HEK293 (cell line): ENCODE measurements at regions not wholly inside any gene's neighbourhood (a gene's known extent, or its start where the extent isn't known, plus 50 kb on each side); places are given as distances from the start of the nearest gene placed in this dataset.

ENCODE experiments used
- CTCF ChIA-PET: fragments of 350-600 bp; formaldehyde crosslinking; extraction: SDS; loops from one replicate; lab custom pipeline; 2021; ENCODE audit warnings: antibody characterized with exemption; lab: Yijun Ruan, JAX
- POLR2A ChIA-PET: fragments of 300-600 bp; formaldehyde crosslinking; extraction: SDS; loops from one replicate; lab custom pipeline; 2020; ENCODE audit warnings: antibody characterized with exemption, inconsistent platforms; lab: Yijun Ruan, JAX
- H3K27ac ChIP-seq: fragments of 200-500 bp; sonication (Bioruptor generic); 2 replicates; pipeline ENCODE4 v1.5.1; 2014; ENCODE audit warnings: low read depth, low read length, control low read depth, inconsistent platforms; ENCODE audit errors: extremely low read depth
- H3K36me3 ChIP-seq, 2 experiments: fragments of 200-500 bp in 1 of 2; sonication (Bioruptor generic) in 1 of 2; 1 replicate in 1 of 2; 2 replicates in 1 of 2; pipeline ENCODE4 v1.5.1; 2014 to 2017; ENCODE audit warnings: inconsistent platforms in 2 of 2, low read length in 2 of 2; ENCODE audit not compliant: control insufficient read depth in 2 of 2, insufficient read depth in 1 of 2
- H3K4me1 ChIP-seq: fragments of 200-500 bp; sonication (Bioruptor generic); 2 replicates; pipeline ENCODE4 v1.5.1; 2014; ENCODE audit warnings: mild to moderate bottlenecking, low read length, inconsistent platforms; ENCODE audit not compliant: control insufficient read depth, insufficient read depth
- H3K4me3 ChIP-seq: 2 replicates; pipeline ENCODE4 v1.5.1; 2011; ENCODE audit warnings: low read depth, mild to moderate bottlenecking, control low read depth, low read length, moderate library complexity
- H3K9me3 ChIP-seq: fragments of 200-500 bp; sonication (Bioruptor generic); 2 replicates; pipeline ENCODE4 v1.5.1; 2014; ENCODE audit warnings: low read depth, low read length, inconsistent platforms; ENCODE audit not compliant: control insufficient read depth, insufficient read depth
- BCL11B ChIP-seq: fragments of 450-650 bp; formaldehyde crosslinking; IDR thresholded peaks from 2 replicates; pipeline ENCODE4 v1.5.1; 2016; ENCODE audit warnings: low read depth, missing biosample characterization, missing genetic modification characterization
- OVOL3 ChIP-seq: fragments of 450-650 bp; formaldehyde crosslinking; IDR thresholded peaks from 2 replicates; pipeline ENCODE4 v1.5.1; 2016; ENCODE audit warnings: missing biosample characterization, missing genetic modification characterization
- PBX3 ChIP-seq: sonication (generic); formaldehyde crosslinking; IDR thresholded peaks from 2 replicates; pipeline ENCODE4 v1.8.1; 2022; ENCODE audit warnings: mild to moderate bottlenecking, moderate library complexity, missing genetic modification reagents
- PRDM2 ChIP-seq: fragments of 450-650 bp; formaldehyde crosslinking; IDR thresholded peaks from 2 replicates; pipeline ENCODE4 v1.5.1; 2016; ENCODE audit warnings: missing biosample characterization, missing genetic modification characterization, borderline replicate concordance
- REST ChIP-seq: fragments of 450-650 bp; formaldehyde crosslinking; IDR thresholded peaks from 2 replicates; pipeline ENCODE4 v1.5.1; 2016; ENCODE audit warnings: missing biosample characterization, missing genetic modification characterization
- SP7 ChIP-seq: fragments of 450-650 bp; formaldehyde crosslinking; IDR thresholded peaks from 2 replicates; pipeline ENCODE4 v1.5.1; 2016; ENCODE audit warnings: missing biosample characterization, missing genetic modification characterization
- ZBTB1 ChIP-seq: fragments of 450-650 bp; formaldehyde crosslinking; IDR thresholded peaks from 2 replicates; pipeline ENCODE4 v1.5.1; 2016; ENCODE audit warnings: missing biosample characterization, missing genetic modification characterization
- ZBTB48 ChIP-seq: fragments of 450-650 bp; formaldehyde crosslinking; IDR thresholded peaks from 2 replicates; pipeline ENCODE4 v1.5.1; 2016; ENCODE audit warnings: missing biosample characterization, missing genetic modification characterization
- ZEB2 ChIP-seq: fragments of 450-650 bp; formaldehyde crosslinking; IDR thresholded peaks from 2 replicates; pipeline ENCODE4 v1.5.1; 2016; ENCODE audit warnings: missing biosample characterization, missing genetic modification characterization
- ZNF121 ChIP-seq: fragments of 450-650 bp; formaldehyde crosslinking; IDR thresholded peaks from 2 replicates; pipeline ENCODE4 v1.5.1; 2016; ENCODE audit warnings: missing biosample characterization, missing genetic modification characterization
- ZNF18 ChIP-seq: fragments of 450-650 bp; formaldehyde crosslinking; IDR thresholded peaks from 2 replicates; pipeline ENCODE4 v1.5.1; 2016; ENCODE audit warnings: missing biosample characterization, missing genetic modification characterization
- ZNF19 ChIP-seq: fragments of 450-650 bp; formaldehyde crosslinking; IDR thresholded peaks from 2 replicates; pipeline ENCODE4; 2016; ENCODE audit warnings: missing biosample characterization, missing genetic modification characterization, low read depth
- ZNF202 ChIP-seq: fragments of 450-650 bp; formaldehyde crosslinking; IDR thresholded peaks from 2 replicates; pipeline ENCODE4 v1.5.1; 2016; ENCODE audit warnings: missing biosample characterization, missing genetic modification characterization, borderline replicate concordance
- ZNF239 ChIP-seq: fragments of 450-650 bp; formaldehyde crosslinking; IDR thresholded peaks from 2 replicates; pipeline ENCODE4 v1.5.1; 2016; ENCODE audit warnings: missing biosample characterization, missing genetic modification characterization
- ZNF366 ChIP-seq: fragments of 450-650 bp; formaldehyde crosslinking; conservative IDR thresholded peaks from 2 replicates; pipeline ENCODE4 v1.5.1; 2016; ENCODE audit warnings: missing biosample characterization, missing genetic modification characterization
- ZNF404 ChIP-seq: fragments of 450-650 bp; formaldehyde crosslinking; IDR thresholded peaks from 2 replicates; pipeline ENCODE4 v1.5.1; 2017; ENCODE audit warnings: missing biosample characterization, missing genetic modification characterization
- ZNF670 ChIP-seq: fragments of 450-650 bp; formaldehyde crosslinking; IDR thresholded peaks from 2 replicates; pipeline ENCODE4 v1.5.1; 2016; ENCODE audit warnings: missing biosample characterization, missing genetic modification characterization, low read depth
- ZNF701 ChIP-seq: fragments of 450-650 bp; formaldehyde crosslinking; IDR thresholded peaks from 2 replicates; pipeline ENCODE4 v1.5.1; 2016; ENCODE audit warnings: missing biosample characterization, missing genetic modification characterization
- ZNF76 ChIP-seq: fragments of 450-650 bp; formaldehyde crosslinking; IDR thresholded peaks from 2 replicates; pipeline ENCODE4; 2016; ENCODE audit warnings: low read depth, missing biosample characterization, missing genetic modification characterization, borderline replicate concordance

- Histone ChIP-seq H3K4me1 (no peaks in the 10 kb centered on the region), H3K9me3 (no peaks in the 10 kb centered on the region), H3K4me3 (no peak overlapping the region), H3K27ac (no peak overlapping the region), H3K36me3 (no peaks in the 10 kb centered on the region)
- TF ChIP-seq ZBTB48 (tag by site-specific recombination) (no peak), ZBTB1 (no peak), ZNF76 (tag by site-specific recombination) (no peak), SP7 (tag by site-specific recombination) (no peak)
- POLR2A ChIA-PET, result no interaction called here
- CTCF ChIA-PET, result interaction anchor here (0.6 to 1.2 kb wide), 5 partner anchors 9 to 893 kb away, joined by 3 to 5 read pairs (median 3); no protein-coding TSS in a partner anchor
Observed at GRCh38 chr1:173421789-173422188, 55.3 kb upstream of the PRDX6 start.

GRCh38 chr1:173422456-173422976, 54.6 kb upstream of the PRDX6 start:
- H3K36me3 ChIP-seq, result no peaks in the 10 kb centered on the region
- TF ChIP-seq OVOL3 (tag by site-specific recombination) (no peak), BCL11B (no peak)
- TF ChIP-seq, all 188 proteins: peak for 0
- Histone ChIP-seq H3K4me1 (no peaks in the 10 kb centered on the region), H3K9me3 (no peaks in the 10 kb centered on the region), H3K4me3 (no peak overlapping the region), H3K27ac (no peak overlapping the region)
- POLR2A ChIA-PET, result no interaction called here
- CTCF ChIA-PET, result interaction anchor here (1.4 kb wide), 1 partner anchor 9 kb away, joined by 3 read pairs; no protein-coding TSS in a partner anchor

- Histone ChIP-seq H3K4me3 (no peak overlapping the region), H3K36me3 (no peaks in the 10 kb centered on the region), H3K4me1 (no peaks in the 10 kb centered on the region), H3K27ac (no peak overlapping the region), H3K9me3 (no peaks in the 10 kb centered on the region)
- ChIA-PET POLR2A (no interaction called here), CTCF (interaction anchor here (0.7 to 1.4 kb wide), 2 partner anchors 8 to 1293 kb away, joined by 3 to 4 read pairs; no protein-coding TSS in a partner anchor)
- TF ChIP-seq ZNF404 (tag by site-specific recombination) (no peak), ZEB2 (no peak), ZNF701 (tag by site-specific recombination) (no peak), ZNF18 (tag by site-specific recombination) (no peak), ZNF239 (no peak), PBX3 (CRISPR knock-in tag) (no peak), ZNF202 (no peak), PRDM2 (tag by site-specific recombination) (no peak), ZNF366 (tag by site-specific recombination) (no peak), ZNF19 (tag by site-specific recombination) (no peak), REST (tag by site-specific recombination) (no peak), ZNF121 (tag by site-specific recombination) (no peak), ZNF670 (no peak)
Observed at GRCh38 chr1:173423291-173423690, 53.8 kb upstream of the PRDX6 start.
